GM23338 (cell line): ENCODE measurements at regions not wholly inside any gene's neighbourhood (a gene's known extent, or its start where the extent isn't known, plus 50 kb on each side); places are given as distances from the start of the nearest gene placed in this dataset.

ENCODE experiments used
- ATAC-seq: fragments of 200-7000 bp; cut with Tn5 transposase; 3 replicates; pipeline ENCODE4 v1.9.1; 2020
- DNase-seq: peaks from one replicate; pipeline ENCODE4 v3.0.0-alpha.2; 2015; ENCODE audit warnings: low spot score
- H2AFZ ChIP-seq: fragments of 200-600 bp; sonication (generic); 2 replicates; pipeline ENCODE4 v1.8.0; 2016; ENCODE audit warnings: antibody characterized with exemption, mild to moderate bottlenecking, moderate library complexity
- H3F3A ChIP-seq: fragments of 200-600 bp; sonication (generic); replicated peaks from 2 replicates; pipeline ENCODE4 v1.8.0; 2017; ENCODE audit warnings: antibody characterized with exemption, mixed run types, low read depth
- H3K27ac ChIP-seq: fragments of 200-600 bp; sonication (generic); 2 replicates; pipeline ENCODE4 v1.6.1; 2016; ENCODE audit warnings: low read depth
- H3K27me3 ChIP-seq: fragments of 200-600 bp; sonication (generic); 2 replicates; pipeline ENCODE4 v1.8.0; 2016; ENCODE audit warnings: mild to moderate bottlenecking, mixed run types, moderate library complexity; ENCODE audit not compliant: insufficient read depth
- H3K36me3 ChIP-seq: fragments of 200-600 bp; sonication (generic); 2 replicates; pipeline ENCODE4 v1.8.0; 2016; ENCODE audit warnings: mild to moderate bottlenecking; ENCODE audit not compliant: insufficient read depth
- H3K4me1 ChIP-seq: fragments of 200-600 bp; sonication (generic); 2 replicates; pipeline ENCODE4 v1.8.0; 2016; ENCODE audit warnings: mild to moderate bottlenecking, moderate library complexity; ENCODE audit not compliant: insufficient read depth
- H3K4me2 ChIP-seq: fragments of 200-600 bp; sonication (generic); 2 replicates; pipeline ENCODE4 v1.7.1; 2017; ENCODE audit warnings: mixed run types
- H3K4me3 ChIP-seq: fragments of 200-600 bp; sonication (generic); 2 replicates; pipeline ENCODE4 v1.6.1; 2016; ENCODE audit warnings: mixed run types
- H3K79me2 ChIP-seq: fragments of 200-600 bp; sonication (generic); replicated peaks from 2 replicates; pipeline ENCODE4 v1.8.0; 2017; ENCODE audit warnings: mild to moderate bottlenecking; ENCODE audit not compliant: insufficient read depth
- H3K9me2 ChIP-seq: fragments of 200-600 bp; sonication (generic); 2 replicates; pipeline ENCODE4 v1.8.0; 2017; ENCODE audit not compliant: insufficient read depth
- H4K20me1 ChIP-seq: fragments of 200-600 bp; sonication (generic); replicated peaks from 2 replicates; pipeline ENCODE4 v1.8.0; 2017; ENCODE audit warnings: mild to moderate bottlenecking; ENCODE audit not compliant: insufficient read depth
- H3K27ac Mint-ChIP-seq: 2 replicates; pipeline ENCODE4 v1.8.0; 2020; ENCODE audit warnings: inconsistent platforms, mild to moderate bottlenecking, moderate library complexity, mixed read lengths
- H3K27me3 Mint-ChIP-seq: 3 replicates; pipeline ENCODE4 v1.8.0; 2022; ENCODE audit warnings: low read depth, mild to moderate bottlenecking, moderate library complexity, mixed read lengths, inconsistent platforms; ENCODE audit not compliant: insufficient read depth, poor library complexity
- H3K36me3 Mint-ChIP-seq: 3 replicates; pipeline ENCODE4 v1.8.0; 2021; ENCODE audit warnings: low read depth, mild to moderate bottlenecking, inconsistent platforms, moderate library complexity, mixed read lengths
- H3K4me1 Mint-ChIP-seq: 3 replicates; pipeline ENCODE4 v1.8.0; 2020; ENCODE audit warnings: mild to moderate bottlenecking, inconsistent platforms, mixed read lengths
- H3K4me3 Mint-ChIP-seq: 3 replicates; pipeline ENCODE4 v1.8.0; 2021; ENCODE audit warnings: moderate library complexity, mild to moderate bottlenecking, inconsistent platforms, mixed read lengths
- H3K9me3 Mint-ChIP-seq: 3 replicates; pipeline ENCODE4 v1.8.0; 2020; ENCODE audit warnings: moderate library complexity, mild to moderate bottlenecking, inconsistent platforms, mixed read lengths
- NANOG ChIP-seq: IDR thresholded peaks from 2 replicates; pipeline ENCODE4 v1.6.1; 2016; ENCODE audit warnings: antibody characterized with exemption, borderline replicate concordance
- POLR2AphosphoS5 ChIP-seq: IDR thresholded peaks from 2 replicates; pipeline ENCODE4 v1.6.1; 2016; ENCODE audit warnings: antibody characterized with exemption, low read depth
- REST ChIP-seq: IDR thresholded peaks from one replicate; pipeline ENCODE4 v1.6.1; 2018; ENCODE audit warnings: antibody characterized with exemption; ENCODE audit not compliant: unreplicated experiment
- STAT1 ChIP-seq: IDR thresholded peaks from one replicate; pipeline ENCODE4 v1.6.1; 2016; ENCODE audit warnings: antibody characterized with exemption; ENCODE audit not compliant: unreplicated experiment
- ZNF331 ChIP-seq: fragments of 250-450 bp; sonication (Bioruptor Pico); IDR thresholded peaks from 2 replicates; pipeline ENCODE4 v1.5.0; 2020; ENCODE audit warnings: low read depth, mild to moderate bottlenecking, moderate library complexity

DNA sequence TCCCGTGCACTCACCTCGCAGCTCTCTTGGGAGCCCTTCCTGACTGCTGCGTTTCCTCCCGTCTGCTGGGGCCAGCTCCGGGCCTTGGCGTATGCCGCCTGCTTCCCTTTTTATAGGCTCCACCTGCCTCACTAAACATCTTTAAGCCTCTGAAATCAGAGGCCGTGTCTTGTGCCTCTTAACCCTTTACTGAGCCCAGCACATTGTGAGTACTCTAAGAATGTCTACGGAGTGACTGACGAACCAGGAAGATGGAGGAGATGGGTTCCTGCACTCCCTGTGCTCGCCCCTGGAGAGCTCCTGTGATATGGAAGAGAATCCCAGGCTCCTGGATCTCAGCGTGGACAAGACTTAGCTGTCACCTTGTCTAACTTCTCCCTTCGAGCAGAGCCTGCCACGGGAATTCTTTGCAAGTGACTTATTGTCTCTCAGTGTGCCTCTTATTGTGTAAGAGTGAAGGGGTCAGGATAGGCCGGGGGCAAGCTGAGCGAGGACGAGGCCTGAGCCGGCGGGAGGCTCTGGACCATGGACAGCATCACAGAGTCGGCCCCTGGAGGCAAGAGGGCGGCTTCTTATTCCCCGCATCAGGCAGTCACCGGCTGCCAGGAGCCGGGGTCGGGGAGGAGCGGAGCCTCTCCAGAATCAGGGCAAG, 70.9 kb upstream of the CCDC167 start:
- Histone ChIP-seq H3K9me2 (no peaks in the 10 kb centered on the region), H4K20me1 (no peaks in the 10 kb centered on the region), H3F3A (no peaks in the 10 kb centered on the region), H2AFZ (0 out of 2 replicates have a peak overlapping the region, but pooled peaks have one; percentile 28), H3K4me1 (no peaks in the 10 kb centered on the region), H3K4me3 (no peak overlapping the region), H3K4me2 (0 out of 2 replicates have a peak overlapping the region, but pooled peaks have one; percentile 14), H3K36me3 (no peaks in the 10 kb centered on the region), H3K79me2 (no peaks in the 10 kb centered on the region), H3K27ac (no peak overlapping the region), H3K27me3 (no peaks in the 10 kb centered on the region)
- DNase-seq (peak; percentile 35), ATAC-seq (peak; percentile 51)
- no peak overlapping the region for H3K4me3 Mint-ChIP-seq
- no peak overlapping the region for H3K27ac Mint-ChIP-seq
- no peaks in the 10 kb centered on the region for H3K36me3 Mint-ChIP-seq
- peaks cover 7% of the 10 kb centered on the region for H3K27me3 Mint-ChIP-seq
- peaks cover 17% of the 10 kb centered on the region for H3K4me1 Mint-ChIP-seq
- TF ChIP-seq STAT1, result no peak
- peak; percentile 65 for TF ChIP-seq REST
- no peaks in the 10 kb centered on the region for H3K9me3 Mint-ChIP-seq

- H3K4me2 ChIP-seq, result 0 out of 2 replicates have a peak overlapping the region, but pooled peaks have one; percentile 14
- no peaks in the 10 kb centered on the region for H3F3A ChIP-seq
- Mint-ChIP-seq H3K9me3 (no peaks in the 10 kb centered on the region), H3K27me3 (peaks cover 11% of the 10 kb centered on the region), H3K36me3 (no peaks in the 10 kb centered on the region), H3K4me1 (peaks cover 23% of the 10 kb centered on the region), H3K27ac (no peak overlapping the region), H3K4me3 (no peak overlapping the region)
- no peak overlapping the region for H3K4me3 ChIP-seq
- ATAC-seq, result no peak
- H3K4me1 ChIP-seq, result peaks cover 5% of the 10 kb centered on the region; the same call in 1 of the 2 replicates
- peak overlapping the region; percentile 28; the same call in 1 of the 2 replicates for H2AFZ ChIP-seq
- H3K9me2 ChIP-seq, result no peaks in the 10 kb centered on the region
- H4K20me1 ChIP-seq, result no peaks in the 10 kb centered on the region
- H3K79me2 ChIP-seq, result no peaks in the 10 kb centered on the region
- DNase-seq, result no peak
- H3K27ac ChIP-seq, result no peak overlapping the region
- H3K36me3 ChIP-seq, result no peaks in the 10 kb centered on the region
- no peaks in the 10 kb centered on the region for H3K27me3 ChIP-seq
- no peak for TF ChIP-seq REST
- TF ChIP-seq POLR2AphosphoS5, result no peak
- TF ChIP-seq ZNF331 (CRISPR knock-in tag), result no peak
- no peak for TF ChIP-seq STAT1
- no peak for TF ChIP-seq NANOG
These were observed 70.2 kb upstream of the CCDC167 start for GRCh38 chr6:37569743-37570481.
